ENCODE measurements at regions not wholly inside any gene's neighbourhood (a gene's known extent, or its start where the extent isn't known, plus 50 kb on each side); places are given as distances from the start of the nearest gene placed in this dataset.
A peak's percentile ranks its signal among the peaks of the same experiment; 100 is the strongest.
"Not testable (repeated sequence)": the region's sequence is repeated elsewhere in the genome, so short reads cannot be mapped to it uniquely, and the experiment has no call there.

DNA sequence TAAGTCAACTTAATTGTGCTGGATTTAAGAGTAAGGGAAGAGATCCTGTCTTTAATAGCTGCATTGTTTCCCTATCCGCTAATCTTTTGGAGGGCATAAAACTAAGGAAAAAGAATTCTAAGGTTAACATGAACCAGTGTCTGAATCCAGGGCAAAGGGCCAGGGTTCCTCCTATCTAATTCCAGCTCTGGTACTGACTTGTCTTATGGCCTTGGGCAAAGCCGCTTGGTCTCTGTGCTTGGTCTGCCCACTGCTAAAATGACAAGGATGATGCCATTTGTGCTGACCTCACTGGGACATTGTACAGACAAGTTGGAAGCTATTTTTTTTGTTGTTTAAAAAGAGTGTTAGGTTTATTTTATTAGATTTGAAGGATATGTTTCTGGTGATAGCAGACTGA is 334.7 kb upstream of the PIK3R1 start:
- no peak for DNase-seq (ENCODE audit: low read depth, low spot score)

DNA sequence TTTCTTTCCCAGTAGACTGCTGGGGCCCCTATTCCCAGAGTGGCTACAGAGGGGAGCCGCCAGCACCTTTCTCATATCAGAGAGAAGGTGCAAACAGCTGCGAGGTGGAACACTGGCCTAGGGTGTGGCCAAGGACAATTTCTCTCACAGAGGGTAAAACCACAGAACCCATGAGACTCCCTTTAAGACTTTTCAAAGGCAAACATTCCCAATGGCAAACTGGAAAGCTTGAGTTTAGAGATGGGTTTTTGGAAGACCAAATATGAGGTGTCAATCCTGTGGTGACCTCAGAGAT is 335.1 kb upstream of the PIK3R1 start:
- DNase-seq (ENCODE audit: low read depth, low spot score): no peak

DNA sequence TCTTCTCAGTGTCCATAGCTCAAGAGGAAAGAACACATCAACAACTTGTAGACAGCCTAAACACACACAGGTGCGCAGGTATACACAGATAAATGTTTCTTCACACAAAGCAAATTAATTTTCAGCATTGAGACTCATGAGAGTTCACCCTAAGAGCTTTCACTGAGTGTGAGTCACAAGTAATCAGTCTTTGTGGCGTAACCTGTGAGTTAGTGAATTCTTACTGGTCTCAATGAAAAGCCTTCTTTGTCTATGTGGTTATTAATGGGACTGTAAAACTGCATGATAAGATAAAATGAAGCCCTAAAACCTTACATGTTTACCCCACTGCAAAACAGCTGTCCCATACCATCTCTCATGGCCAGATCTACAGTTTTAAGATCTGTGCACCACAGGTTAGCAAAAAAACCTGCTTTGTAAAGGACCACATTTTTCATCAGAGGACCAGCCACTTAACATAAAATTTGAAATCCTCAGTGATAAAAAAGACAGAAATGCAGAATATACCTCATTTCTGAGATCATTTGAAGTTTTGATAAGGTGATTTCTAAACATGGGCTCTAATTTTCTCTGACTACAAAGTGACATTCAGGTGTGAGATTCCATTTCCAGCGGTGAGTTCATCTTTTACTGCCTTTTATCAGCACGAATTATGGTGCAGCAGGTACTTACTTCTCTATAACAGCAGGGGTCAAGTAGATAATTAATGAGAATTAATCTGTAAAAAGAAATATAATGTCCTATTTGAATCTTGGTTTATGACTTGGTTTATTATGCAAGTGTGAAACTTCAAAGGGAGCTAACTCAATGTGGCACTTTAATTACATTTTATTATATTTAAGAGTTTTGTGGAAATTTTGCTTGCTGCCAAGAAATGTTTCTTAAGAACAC is 335.7 kb upstream of the PIK3R1 start:
- DNase-seq (ENCODE audit: low read depth, low spot score): peak; percentile 65

DNA sequence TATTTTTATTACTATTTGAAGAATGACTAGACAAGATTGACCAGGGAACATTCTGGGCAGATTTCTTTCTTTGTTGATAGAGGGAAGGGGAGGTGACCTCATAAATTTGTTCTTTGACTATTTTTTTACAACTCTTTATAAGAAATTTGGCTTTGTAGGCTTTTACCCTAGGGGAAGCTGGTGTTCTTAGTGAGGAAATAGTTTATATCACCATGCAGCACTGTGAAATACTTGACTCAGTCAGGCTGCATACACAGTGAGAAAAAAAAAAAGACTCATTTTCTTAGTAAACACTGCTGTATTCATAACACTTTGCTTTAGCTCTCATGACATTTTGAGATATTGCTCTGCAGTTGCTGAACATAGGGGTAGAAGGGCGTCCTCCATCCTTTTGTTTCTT is 336.6 kb upstream of the PIK3R1 start:
- DNase-seq (ENCODE audit: low read depth, low spot score): no peak

DNA sequence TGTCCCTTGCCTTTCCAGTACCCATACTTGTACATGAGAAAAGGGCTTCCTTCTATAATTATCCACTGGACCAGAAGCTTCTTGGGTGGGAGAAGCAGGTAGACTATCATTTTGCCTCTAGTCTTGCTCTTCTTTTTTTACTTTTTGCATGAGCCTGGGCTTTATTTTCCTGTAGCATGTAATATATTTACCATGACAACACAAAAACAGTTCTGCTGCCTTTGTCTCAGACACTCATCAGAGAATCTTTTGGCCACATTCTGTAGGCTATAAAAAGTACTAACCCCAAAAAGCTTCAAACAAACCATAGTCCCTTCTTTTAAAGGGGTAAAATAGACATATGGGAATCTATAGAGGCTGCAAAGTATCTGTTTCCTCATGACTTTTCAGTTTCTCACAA is 339.2 kb upstream of the PIK3R1 start:
- no peak for DNase-seq (ENCODE audit: low read depth, low spot score)

DNA sequence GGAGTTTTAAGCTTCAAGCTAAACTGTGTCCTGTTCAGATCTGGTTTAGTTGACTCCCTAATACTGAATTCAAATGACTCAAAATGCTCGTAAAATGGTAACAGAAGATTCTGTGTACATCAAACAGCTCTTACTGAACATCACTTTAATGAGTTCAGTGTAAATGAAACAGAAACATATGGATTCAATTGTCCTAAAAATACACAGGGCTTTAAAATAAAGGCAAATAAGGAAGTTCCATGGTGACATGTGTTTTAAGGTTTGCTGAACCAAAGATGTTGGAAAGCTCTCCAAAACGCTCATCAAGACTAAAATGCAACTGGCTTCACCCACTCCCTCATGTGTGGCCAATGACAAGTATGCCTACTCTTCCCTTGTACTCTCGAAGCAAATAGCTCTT is 340.0 kb upstream of the PIK3R1 start:
- no peak for DNase-seq (ENCODE audit: low read depth, low spot score)

DNA sequence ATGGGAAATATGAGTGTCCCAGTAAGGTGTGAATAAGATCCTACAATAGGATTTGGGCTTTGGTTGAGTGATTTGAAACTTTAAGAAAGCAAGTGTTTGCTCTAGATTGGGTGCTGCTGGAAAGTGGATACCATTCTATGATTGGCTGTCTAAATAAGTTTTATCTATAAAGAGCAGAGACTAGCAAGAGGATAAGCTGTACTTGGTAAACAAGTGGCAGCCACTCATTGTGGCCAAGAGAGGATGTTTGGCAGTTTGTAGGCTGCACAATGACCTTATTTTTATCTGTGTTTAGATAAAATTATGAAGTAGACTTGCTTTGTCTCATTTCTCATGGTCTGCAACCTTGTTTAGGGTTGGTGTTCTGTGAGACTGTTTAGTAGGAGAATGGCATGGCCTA is 341.6 kb upstream of the PIK3R1 start:
- DNase-seq (ENCODE audit: low read depth, low spot score): no peak

DNA sequence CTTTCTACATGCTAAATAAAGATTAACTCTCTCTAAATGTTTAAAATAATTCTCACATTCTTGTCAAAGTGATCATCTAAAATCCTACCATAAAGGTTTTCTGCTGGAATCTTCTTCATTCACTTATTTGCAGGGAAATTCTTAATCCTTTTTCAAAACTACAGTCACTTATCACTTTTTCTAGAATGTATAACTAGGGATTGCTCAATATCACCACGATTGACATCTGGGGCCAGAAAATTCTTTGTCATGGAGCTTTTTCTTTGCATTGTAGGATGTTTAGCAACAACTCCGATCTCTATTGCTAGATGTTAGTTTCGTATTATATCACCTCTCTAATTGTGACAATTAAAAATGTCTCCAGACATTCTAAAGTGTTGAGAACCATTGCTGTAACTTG is 344.9 kb upstream of the PIK3R1 start:
- no peak for DNase-seq (ENCODE audit: low read depth, low spot score)

DNA sequence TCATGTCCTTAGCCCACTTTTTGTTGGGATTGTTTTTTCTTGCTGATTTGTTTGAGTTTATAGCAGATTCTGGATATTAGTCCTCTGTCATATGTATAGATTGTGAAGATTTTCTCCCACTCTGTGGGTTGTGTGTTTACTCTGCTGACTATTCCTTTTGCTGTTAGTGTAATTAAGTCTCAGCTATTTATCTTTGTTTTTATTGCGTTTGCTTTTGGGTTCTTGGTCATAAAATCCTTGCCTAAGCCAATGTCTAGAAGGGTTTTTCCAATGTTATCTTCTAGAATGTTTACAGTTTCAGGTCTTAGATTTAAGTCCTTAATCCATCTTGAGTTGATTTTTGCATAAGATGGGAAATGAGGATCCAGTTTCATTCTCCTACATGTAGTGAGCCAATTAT is 351.2 kb upstream of the PIK3R1 start:
- DNase-seq (ENCODE audit: low read depth, low spot score): not testable (repeated sequence)

DNA sequence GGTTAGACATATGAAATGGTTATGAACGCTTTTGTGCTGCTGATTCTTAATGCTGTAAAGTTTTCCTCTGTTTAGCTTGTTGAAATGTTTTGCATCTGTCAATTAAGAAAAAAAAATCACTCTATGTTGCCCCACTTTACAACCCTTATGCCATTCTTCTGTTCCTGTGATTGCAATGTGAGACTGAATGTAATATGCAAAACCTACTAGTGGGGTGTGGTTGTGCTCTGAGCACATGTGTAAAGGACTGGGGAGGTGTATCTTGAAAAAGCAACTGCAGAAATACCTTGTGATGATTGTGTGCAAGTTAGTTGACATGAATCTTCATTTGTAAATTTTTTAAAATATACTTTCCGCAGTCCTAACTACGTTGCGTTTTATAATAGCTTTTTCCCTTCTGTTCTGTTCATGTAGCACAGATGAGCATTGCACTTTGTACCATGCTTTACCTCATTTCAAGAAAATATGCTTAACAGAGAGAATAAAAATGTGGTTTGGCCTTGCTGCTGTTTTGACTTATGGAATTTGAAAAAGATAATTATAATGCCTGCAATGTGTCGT is 357.0 kb upstream of the PIK3R1 start:
- DNase-seq (ENCODE audit: low read depth, low spot score): no peak

DNA sequence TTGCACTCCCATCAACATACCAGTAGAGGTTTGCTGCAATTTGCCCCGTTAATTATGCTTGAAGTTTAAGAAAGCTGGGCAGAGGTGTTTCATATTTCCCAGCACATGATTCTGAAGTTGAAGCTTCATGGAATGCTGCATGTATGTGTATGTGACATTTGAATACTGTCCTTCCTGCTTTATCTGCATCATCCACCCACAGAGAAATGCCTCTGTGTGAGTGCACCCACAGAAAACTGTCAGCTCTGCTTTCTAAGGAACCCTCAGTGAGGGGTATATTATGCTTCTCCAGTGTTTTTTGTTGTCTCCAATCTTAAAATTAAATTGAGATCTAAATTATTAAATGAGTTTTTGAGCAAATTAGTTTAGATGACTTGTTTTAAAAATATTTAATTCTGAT is 358.1 kb upstream of the PIK3R1 start:
- no peak for DNase-seq (ENCODE audit: low read depth, low spot score)

DNA sequence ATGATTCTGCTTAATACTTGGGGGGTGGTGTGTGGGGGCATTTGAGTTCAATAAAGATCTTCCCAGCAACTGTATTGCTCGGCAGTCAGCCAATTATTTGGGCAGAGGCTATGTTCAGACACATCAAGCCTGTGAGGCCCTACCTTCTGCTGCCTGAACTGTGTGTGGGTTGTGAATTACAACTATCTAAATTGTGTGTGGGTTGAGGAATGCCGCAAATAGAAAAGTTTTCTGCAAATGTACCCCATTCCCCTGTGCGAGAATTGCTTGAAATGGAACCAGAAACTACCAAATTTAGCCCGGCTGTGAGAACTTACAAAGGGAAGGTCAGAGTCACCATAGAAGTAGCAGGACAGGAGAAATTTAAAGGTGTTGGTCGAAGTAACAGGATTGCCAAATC is 360.0 kb upstream of the PIK3R1 start:
- DNase-seq (ENCODE audit: low read depth, low spot score): no peak

DNA sequence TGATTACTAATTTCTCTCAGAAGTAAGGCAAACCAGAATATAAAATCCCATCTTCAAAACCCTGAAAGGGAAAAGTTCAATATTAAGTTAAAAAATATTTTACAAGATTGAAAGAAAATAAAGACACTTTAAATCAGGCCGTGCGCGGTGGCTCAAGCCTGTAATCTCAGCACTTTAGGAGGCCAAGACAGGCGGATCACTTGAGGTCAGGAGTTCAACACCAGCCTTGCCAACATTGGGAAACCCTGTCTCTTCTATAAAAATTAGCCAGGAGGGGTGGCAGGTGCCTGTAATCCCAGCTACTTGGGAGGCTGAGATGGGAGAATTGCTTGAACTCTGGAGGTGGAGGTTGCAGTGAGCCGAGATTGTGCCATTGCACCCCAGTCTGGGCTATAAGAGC is 364.6 kb upstream of the PIK3R1 start:
- not testable (repeated sequence) for DNase-seq (ENCODE audit: low read depth, low spot score)

DNA sequence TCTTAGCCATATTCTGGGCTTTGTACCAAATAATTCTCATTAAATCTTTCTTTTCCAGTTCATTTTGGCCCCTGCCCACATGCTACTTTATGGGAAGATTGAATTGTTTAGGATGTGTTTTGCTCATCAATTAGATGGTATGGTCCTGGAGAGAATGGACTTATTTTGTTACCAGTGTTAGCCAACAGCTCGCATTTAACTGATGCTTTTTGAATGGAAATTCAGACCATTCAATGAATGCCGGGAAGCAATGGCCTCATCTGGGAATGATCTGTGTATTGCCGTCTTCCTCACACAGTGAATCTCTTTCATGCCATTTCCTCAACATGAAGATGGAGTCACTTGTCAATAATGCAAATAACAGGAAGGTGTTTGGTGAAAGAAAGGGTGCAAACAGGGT is 370.6 kb upstream of the PIK3R1 start:
- no peak for DNase-seq (ENCODE audit: low read depth, low spot score)

DNA sequence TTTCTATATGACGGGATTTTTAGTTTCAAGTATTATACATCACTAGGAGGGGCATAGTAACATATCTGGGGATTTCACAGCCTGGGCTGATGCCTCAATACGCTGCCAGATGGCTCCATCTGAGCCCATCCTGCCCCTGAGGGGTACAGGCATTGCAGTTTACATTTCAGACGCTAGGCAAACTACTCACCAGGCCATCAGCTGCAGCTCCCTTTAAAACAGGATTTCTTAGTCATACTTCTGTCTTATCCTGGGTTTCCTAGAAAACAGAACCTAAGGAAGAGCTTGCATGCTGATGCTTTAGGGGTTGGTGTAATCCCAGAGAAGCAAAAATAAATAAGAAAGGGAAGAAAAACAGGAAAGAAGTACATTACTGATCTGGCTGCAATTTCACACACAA is 372.8 kb upstream of the PIK3R1 start:
- DNase-seq (ENCODE audit: low read depth, low spot score): no peak

DNA sequence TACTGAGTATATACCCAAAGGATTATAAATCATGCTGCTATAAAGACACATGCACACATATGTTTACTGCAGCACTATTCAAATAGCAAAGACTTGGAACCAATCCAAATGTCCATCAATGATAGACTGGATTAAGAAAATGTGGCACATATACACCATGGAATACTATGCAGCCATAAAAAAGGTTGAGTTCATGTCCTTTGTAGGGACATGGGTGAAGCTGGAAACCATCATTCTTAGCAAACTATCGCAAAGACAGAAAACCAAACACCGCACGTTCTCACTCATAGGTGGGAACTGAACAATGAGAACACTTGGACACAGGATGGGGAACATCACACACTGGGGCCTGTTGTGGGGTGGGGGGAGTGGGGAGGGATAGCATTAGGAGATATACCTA is 378.3 kb upstream of the PIK3R1 start:
- not testable (repeated sequence) for DNase-seq (ENCODE audit: low read depth, low spot score)

DNA sequence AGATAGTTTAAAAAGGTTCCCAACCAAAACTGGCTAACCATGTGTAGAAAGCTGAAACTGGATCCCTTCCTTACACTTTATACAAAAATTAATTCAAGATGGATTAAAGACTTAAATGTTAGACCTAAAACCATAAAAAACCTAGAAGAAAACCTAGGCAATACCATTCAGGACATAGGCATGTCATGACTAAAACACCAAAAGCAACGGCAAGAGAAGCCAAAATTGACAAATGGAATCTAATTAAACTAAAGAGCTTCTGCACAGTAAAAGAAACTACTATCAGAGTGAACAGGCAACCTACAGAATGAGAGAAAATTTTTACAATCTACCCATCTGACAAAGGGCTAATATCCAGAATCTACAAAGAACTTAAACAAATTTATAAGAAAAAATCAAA is 379.1 kb upstream of the PIK3R1 start:
- not testable (repeated sequence) for DNase-seq (ENCODE audit: low read depth, low spot score)

DNA sequence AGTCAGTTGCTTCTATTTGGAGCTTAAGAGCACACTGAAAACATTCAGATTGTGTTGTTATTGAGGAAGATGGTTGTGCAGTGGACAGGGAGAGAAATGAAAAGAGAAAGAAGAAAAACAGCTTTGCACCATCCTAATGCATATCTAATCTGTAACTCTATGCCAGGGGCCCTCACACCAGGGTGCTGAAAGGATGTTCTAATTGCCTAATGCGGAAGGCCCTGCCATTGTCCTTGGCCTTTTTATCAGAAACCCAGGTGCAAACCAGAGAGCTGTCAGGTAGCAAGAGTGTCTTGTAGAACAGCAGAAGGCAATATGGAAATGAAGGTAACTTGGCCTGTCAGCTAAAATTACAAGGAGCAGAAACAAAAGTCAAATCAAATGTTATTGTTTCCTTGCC is 384.5 kb upstream of the PIK3R1 start:
- no peak for DNase-seq (ENCODE audit: low read depth, low spot score)

DNA sequence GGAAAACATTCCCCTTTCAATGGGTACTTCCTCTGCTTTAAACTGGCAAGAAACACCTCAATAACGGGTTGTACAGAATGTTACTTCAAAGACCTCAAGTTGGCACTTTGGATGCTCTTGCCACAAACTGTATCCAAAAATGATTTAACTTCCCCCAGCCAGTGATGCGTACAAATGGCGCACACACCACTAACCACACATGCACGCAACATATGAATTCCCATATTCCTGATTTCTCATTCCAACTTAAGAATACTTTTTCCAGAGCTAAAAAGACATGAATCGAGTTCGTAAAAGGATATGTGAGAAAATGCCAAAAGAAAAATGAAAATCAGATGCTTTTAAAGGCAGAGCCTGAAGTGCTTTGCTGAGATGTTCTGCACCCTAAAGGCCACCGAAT is 388.0 kb upstream of the PIK3R1 start:
- no peak for DNase-seq (ENCODE audit: low read depth, low spot score)

DNA sequence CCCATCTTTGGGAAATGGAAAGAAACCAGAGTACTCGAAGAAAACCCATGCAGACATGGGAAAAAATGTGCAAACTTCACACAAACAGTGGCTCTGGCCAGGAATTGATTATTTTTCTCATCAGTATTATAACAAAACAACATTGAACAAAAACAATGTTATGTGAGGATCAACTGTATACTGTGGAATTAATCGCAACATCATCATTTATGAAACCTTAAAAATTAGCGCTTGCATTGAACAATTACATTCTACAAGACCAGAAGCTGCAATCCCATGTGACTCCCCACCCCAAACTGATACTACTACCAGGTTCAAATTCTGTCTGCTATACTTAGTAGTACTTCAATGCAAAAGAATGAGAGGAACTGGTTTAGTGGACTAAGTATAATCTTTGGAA is 390.7 kb upstream of the PIK3R1 start:
- DNase-seq (ENCODE audit: low read depth, low spot score): no peak

DNA sequence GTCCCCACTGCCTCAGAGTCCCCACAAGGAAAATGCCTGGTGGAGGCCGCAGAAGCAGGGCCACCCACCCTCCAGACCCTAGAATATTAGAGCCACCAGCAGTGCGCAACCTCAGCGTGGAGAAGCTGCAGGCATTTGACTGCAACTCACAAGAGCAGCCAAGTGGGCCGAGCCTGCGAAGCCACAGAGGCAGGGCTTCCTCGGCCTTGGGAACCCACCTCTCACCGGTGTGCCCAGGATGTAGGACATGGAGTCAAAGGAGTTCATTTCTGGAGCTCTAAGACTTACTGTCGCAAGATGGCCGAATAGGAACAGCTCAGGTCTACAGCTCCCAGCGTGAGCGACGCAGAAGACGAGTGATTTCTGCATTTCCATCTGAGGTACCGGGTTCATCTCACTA is 397.9 kb upstream of the PIK3R1 start:
- no peak for DNase-seq (ENCODE audit: low read depth, low spot score)

DNA sequence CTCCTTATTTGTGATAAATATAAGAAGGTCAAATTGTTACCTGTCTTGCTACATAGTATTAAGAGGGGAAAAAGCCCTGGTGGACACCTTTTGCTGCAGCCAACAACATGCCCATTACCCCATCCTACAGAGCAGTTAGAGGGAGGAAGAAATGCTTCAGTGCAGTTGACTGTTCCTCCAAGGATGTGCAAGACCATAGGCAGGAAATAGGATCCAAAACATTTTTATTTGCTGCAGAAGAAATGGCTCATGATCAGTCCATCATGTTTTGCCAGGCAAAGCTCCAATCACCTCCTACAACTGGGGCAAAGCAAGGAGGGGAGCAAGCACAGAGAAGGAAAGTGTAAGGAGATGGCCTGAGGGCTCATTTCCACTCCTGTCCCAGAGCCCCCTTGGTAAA is 399.1 kb upstream of the PIK3R1 start:
- peak; percentile 9 for DNase-seq (ENCODE audit: low read depth, low spot score)

DNA sequence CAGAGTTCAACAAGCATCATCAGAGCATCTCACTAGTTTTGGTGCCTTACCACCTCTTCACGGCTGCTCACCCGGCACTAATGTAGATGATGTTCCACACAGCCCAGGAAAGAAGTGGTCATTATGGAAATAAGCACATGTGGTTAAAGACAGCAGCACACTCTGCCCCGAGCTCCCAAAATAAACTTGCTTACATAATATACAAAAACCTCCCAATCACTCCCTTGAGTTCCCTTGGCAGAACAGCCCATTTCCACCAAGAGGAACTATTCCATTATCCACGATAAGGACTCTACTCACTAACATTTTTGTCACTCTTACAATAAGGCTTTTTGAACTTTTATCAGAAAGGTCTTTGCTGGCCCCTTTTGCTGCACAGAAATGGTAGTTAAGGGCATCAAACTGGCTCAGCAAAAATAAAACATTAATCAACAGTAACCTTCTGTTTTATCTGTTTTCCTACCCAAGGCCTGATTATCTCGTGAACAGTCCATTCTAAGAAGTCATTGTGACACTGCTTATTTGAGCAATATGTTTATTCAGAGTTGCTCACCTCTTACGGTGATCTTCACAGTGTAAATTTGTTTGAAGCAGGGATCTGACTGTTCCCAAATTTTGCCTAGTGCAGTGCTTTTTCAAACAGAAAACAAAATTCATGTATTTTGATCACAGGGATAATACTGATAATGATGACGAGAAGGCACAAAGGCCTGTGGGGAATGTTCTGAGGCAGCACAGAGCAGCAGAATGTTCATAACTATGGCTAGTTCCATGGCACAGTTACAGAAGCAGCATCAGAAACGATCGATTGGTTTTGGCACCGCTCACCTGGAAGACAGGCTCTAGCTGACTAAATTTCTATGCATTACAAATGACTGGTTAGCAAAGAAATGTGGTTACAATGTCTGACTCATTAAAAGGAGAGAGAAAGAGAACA is 399.8 kb upstream of the PIK3R1 start:
- peak; percentile 75 for DNase-seq (ENCODE audit: low read depth, low spot score)
